Activated CD4-positive, alpha-beta memory T cell treated with anti-CD3 and anti-CD28 coated beads for 36 hours (primary cell): ENCODE measurements at regions not wholly inside any gene's neighbourhood (a gene's known extent, or its start where the extent isn't known, plus 50 kb on each side); places are given as distances from the start of the nearest gene placed in this dataset.

ENCODE experiments used
- CTCF ChIA-PET: fragments of 350-600 bp; sonication (Branson Sonifier 250); formaldehyde crosslinking; loops from one replicate; lab custom pipeline; 2021; ENCODE audit warnings: antibody characterized with exemption, inconsistent platforms; lab: Charles Lee
- POLR2A ChIA-PET: fragments of 350-600 bp; sonication (Branson Sonifier 250); formaldehyde crosslinking; loops from one replicate; lab custom pipeline; 2021; ENCODE audit warnings: antibody characterized with exemption; lab: Charles Lee
- DNase-seq: peaks from one replicate; pipeline ENCODE4 v3.0.0-alpha.2; 2020
- H3K27ac Mint-ChIP-seq: one replicate; pipeline ENCODE4 v1.8.0; 2021; ENCODE audit warnings: mixed read lengths
- H3K27me3 Mint-ChIP-seq: one replicate; pipeline ENCODE4 v1.8.0; 2021; ENCODE audit warnings: mixed read lengths
- H3K36me3 Mint-ChIP-seq: one replicate; pipeline ENCODE4 v1.8.0; 2021; ENCODE audit warnings: mixed read lengths
- H3K4me1 Mint-ChIP-seq: one replicate; pipeline ENCODE4 v1.8.0; 2021; ENCODE audit warnings: low read depth, mixed read lengths
- H3K4me3 Mint-ChIP-seq: one replicate; pipeline ENCODE4 v1.8.0; 2021; ENCODE audit warnings: mild to moderate bottlenecking, mixed read lengths
- H3K9me3 Mint-ChIP-seq: one replicate; pipeline ENCODE4 v1.8.0; 2021; ENCODE audit warnings: mixed read lengths
- intact Hi-C: fragments of 100-400 bp; cut with micrococcal nuclease; formaldehyde crosslinking; loops from one replicate; pipeline ENCODE4 v1.15.1; 2023

DNA sequence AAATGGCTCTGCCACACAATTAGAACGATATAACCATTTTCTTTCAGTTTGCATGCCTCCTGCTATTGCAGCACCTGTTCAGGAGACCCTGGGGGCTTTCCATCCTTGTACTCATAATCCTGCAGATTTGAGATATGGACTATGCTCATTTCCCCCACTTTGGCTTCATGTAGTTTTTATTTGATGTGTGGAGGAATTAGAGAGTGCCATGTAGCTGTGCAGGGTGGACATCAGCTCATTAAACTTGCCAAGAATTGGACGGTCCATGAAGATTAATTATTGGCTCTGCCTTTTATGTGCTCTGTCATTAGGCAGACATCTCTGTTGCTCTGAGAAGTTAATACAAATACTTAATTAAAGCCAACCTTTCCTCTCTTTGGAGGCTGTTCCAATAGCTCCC is 66.2 kb upstream of the CD83 start:
- no peaks in the 10 kb centered on the region for H3K36me3 Mint-ChIP-seq
- POLR2A ChIA-PET, result no interaction called here
- no peak for DNase-seq
- H3K27ac Mint-ChIP-seq, result no peak overlapping the region
- CTCF ChIA-PET, result interaction anchor here (1.0 to 2.1 kb wide), 4 partner anchors 10 to 143 kb away, joined by 3 to 12 read pairs (median 5); no protein-coding TSS in a partner anchor
- H3K27me3 Mint-ChIP-seq, result peaks cover 15% of the 10 kb centered on the region
- H3K4me1 Mint-ChIP-seq, result no peaks in the 10 kb centered on the region
- intact Hi-C loops, result no loop called here
- no peak overlapping the region for H3K4me3 Mint-ChIP-seq
- no peaks in the 10 kb centered on the region for H3K9me3 Mint-ChIP-seq

DNA sequence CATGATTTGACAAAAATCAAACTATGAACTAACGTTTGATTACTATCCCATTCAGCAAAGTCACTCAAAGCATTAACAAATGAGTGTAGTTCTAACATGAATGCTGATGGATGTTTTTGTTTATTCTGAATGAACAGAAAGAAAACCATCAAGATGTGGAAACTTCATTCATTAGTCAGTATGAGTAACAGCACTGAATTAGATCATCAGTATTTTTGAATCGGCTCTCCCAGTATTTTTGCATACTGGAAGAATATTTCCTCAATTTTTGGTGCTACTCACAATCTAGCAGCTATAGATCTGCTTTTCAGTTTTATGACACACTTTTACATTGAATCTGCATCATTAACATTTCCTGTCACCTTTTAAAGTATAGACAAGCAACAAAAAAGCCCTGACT is 63.8 kb upstream of the CD83 start:
- H3K9me3 Mint-ChIP-seq, result no peaks in the 10 kb centered on the region
- intact Hi-C loops, result no loop called here
- no peak for DNase-seq
- H3K4me1 Mint-ChIP-seq, result no peaks in the 10 kb centered on the region
- no peaks in the 10 kb centered on the region for H3K36me3 Mint-ChIP-seq
- ChIA-PET POLR2A (no interaction called here), CTCF (interaction anchor here (0.8 to 1.8 kb wide), 2 partner anchors 10 to 13 kb away, joined by 5 to 6 read pairs; no protein-coding TSS in a partner anchor)
- peaks cover 11% of the 10 kb centered on the region for H3K27me3 Mint-ChIP-seq
- H3K4me3 Mint-ChIP-seq, result no peak overlapping the region
- H3K27ac Mint-ChIP-seq, result no peak overlapping the region

DNA sequence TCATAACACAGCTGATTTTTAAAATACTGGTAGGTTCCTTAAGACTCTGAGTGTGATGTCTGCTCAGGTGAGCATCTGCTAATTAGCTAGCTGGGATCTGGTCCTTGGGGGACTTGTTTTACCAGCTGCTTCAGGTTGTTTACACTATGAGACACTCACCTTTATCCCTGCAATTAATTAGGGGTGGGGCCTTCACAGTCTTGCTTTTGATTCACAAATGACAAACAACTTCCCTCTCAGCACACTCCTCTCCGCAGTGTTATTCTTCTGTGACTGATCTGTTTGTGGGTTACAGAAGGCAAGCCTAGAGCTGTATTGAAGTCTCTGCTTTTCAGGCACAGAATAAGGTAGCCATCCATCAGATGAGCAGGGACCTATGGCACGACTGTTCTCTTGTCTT is 62.0 kb upstream of the CD83 start:
- DNase-seq, result no peak
- ChIA-PET POLR2A (no interaction called here), CTCF (interaction anchor here (1.3 to 2.1 kb wide), 4 partner anchors 9 to 147 kb away, joined by 3 to 9 read pairs (median 6); no protein-coding TSS in a partner anchor)
- Mint-ChIP-seq H3K27me3 (peaks cover 10% of the 10 kb centered on the region), H3K27ac (no peak overlapping the region), H3K4me1 (no peaks in the 10 kb centered on the region), H3K4me3 (no peak overlapping the region), H3K9me3 (no peaks in the 10 kb centered on the region), H3K36me3 (no peaks in the 10 kb centered on the region)
- intact Hi-C loops, result no loop called here

DNA sequence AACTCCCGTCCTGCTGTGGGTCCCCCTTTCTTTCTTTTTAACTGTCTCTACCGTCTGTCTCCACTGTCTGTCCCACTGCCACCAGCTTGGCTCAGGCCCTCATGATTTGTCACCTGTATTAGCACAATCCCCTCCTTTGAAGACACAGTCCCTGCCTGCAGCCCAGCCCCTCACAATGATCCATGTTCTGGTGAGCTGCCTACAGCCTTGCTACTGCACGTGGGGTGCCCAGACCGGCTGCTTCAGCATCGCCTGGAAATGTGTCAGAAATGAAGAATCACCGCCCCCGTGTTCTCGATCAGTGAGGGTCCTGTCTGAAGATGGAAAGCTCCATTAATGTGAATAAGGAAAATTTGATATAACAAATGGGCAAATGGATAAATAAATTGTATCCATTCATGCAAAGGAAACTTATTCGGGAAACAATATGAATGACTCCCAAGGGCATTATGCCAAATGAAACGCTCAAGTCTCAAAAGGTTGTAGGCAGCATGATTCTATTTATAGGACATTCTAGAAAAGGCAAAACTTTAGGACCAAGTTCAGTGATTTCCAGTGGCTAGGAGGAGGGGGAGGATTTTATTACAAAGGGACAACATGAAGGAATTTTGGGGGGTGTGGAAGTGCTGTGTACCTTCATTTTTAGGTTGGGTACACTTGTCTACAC is 59.4 kb upstream of the CD83 start:
- peaks cover 19% of the 10 kb centered on the region for H3K27me3 Mint-ChIP-seq
- no peak for DNase-seq
- H3K27ac Mint-ChIP-seq, result no peak overlapping the region
- POLR2A ChIA-PET, result no interaction called here
- peaks cover 6% of the 10 kb centered on the region for H3K9me3 Mint-ChIP-seq
- no peaks in the 10 kb centered on the region for H3K4me1 Mint-ChIP-seq
- no peak overlapping the region for H3K4me3 Mint-ChIP-seq
- CTCF ChIA-PET, result interaction anchor here (0.6 to 2.6 kb wide), 3 partner anchors 9 to 12 kb away, joined by 3 to 18 read pairs (median 12); no protein-coding TSS in a partner anchor
- no peaks in the 10 kb centered on the region for H3K36me3 Mint-ChIP-seq
- intact Hi-C loops, result no loop called here

DNA sequence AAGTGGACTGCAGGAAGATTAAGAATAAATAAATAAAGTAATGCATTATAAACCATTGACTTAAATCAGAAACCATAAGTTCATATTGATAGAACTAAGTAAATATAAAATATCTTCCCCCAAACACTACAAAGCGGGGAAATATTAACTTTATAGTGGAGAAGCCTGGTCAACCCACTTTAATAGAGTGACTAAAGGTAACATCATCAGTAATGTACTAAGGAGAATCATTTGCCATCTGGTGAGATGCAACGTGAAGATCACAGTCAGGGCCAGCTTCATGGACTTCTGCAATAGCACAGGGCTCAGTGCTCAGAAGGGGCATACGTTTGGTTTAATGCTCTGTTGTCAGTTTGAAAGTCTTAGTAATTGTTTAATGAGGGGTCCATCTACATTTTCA is 58.8 kb upstream of the CD83 start:
- POLR2A ChIA-PET, result no interaction called here
- CTCF ChIA-PET, result interaction anchor here (0.6 to 2.6 kb wide), 3 partner anchors 8 to 150 kb away, joined by 3 to 18 read pairs (median 3); no protein-coding TSS in a partner anchor
- no peaks in the 10 kb centered on the region for H3K4me1 Mint-ChIP-seq
- H3K36me3 Mint-ChIP-seq, result no peaks in the 10 kb centered on the region
- peaks cover 6% of the 10 kb centered on the region for H3K9me3 Mint-ChIP-seq
- no peak for DNase-seq
- H3K27ac Mint-ChIP-seq, result no peak overlapping the region
- H3K27me3 Mint-ChIP-seq, result peaks cover 19% of the 10 kb centered on the region
- intact Hi-C loops, result no loop called here
- no peak overlapping the region for H3K4me3 Mint-ChIP-seq

DNA sequence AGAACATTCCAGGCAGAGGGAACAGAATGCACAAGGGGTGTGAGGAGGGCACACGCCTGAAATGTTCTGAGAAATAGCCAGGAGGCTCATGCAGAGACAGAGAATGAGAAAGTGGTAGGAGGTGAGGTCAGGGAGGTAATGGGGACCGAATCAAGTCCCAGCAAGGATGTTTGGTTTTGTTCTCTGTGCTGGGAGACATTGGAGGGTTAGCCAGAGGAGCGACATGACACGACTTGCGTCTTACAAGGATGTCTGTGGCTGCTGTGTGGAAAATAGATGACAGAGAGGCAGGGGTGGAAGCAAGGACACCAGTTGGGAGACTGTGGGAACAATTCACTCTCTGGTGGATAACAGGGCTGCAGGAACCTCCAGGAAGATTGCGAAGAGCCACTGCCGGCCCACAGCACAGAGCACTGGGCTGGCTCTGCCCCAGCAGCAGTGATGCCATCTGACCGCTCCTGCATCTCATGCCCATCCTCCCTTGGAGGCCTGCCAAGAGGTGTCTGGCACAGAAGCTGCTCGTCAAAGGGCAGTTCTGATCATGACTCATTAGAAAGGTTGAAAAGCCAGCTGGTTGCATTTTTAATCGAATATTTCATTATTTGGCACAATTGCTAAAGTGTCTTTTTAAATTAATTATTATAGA is 57.7 kb upstream of the CD83 start:
- ChIA-PET POLR2A (no interaction called here), CTCF (interaction anchor here (1.3 kb wide), 1 partner anchor 151 kb away, joined by 3 read pairs; no protein-coding TSS in a partner anchor)
- peaks cover 6% of the 10 kb centered on the region for H3K9me3 Mint-ChIP-seq
- no peaks in the 10 kb centered on the region for H3K4me1 Mint-ChIP-seq
- H3K27me3 Mint-ChIP-seq, result peaks cover 17% of the 10 kb centered on the region
- no peak for DNase-seq
- no peak overlapping the region for H3K27ac Mint-ChIP-seq
- H3K4me3 Mint-ChIP-seq, result no peak overlapping the region
- H3K36me3 Mint-ChIP-seq, result no peaks in the 10 kb centered on the region
- intact Hi-C loops, result loop anchor here (10.0 kb wide), 1 partner anchor 725 kb away; no protein-coding TSS in a partner anchor

DNA sequence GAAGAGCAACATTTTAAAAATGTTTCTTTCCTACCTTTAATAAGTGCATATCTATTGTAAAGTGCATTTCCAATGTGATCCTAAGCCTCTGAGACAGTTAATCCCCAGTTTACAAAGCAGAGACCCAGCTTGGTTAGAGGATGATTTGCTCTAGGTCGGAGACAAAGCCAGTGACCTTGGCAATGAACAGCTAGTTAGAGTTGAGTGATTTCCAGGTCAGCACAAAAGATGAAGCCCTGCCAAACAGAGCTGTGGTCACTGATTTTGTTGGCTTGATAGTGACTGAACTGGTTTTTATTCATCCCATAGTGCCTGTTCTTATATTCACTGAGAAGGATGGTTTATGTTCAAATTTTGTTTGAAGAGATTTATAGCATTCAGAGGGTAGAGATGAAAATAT is 56.6 kb upstream of the CD83 start:
- H3K27ac Mint-ChIP-seq, result no peak overlapping the region
- peaks cover 6% of the 10 kb centered on the region for H3K9me3 Mint-ChIP-seq
- H3K36me3 Mint-ChIP-seq, result no peaks in the 10 kb centered on the region
- CTCF ChIA-PET, result interaction anchor here (1.0 to 3.2 kb wide), 2 partner anchors 14 to 152 kb away, joined by 3 to 17 read pairs; no protein-coding TSS in a partner anchor
- POLR2A ChIA-PET, result no interaction called here
- H3K27me3 Mint-ChIP-seq, result peaks cover 17% of the 10 kb centered on the region
- no peaks in the 10 kb centered on the region for H3K4me1 Mint-ChIP-seq
- no peak for DNase-seq
- no peak overlapping the region for H3K4me3 Mint-ChIP-seq
- intact Hi-C loops, result loop anchor here (10.0 kb wide), 1 partner anchor 726 kb away; no protein-coding TSS in a partner anchor

DNA sequence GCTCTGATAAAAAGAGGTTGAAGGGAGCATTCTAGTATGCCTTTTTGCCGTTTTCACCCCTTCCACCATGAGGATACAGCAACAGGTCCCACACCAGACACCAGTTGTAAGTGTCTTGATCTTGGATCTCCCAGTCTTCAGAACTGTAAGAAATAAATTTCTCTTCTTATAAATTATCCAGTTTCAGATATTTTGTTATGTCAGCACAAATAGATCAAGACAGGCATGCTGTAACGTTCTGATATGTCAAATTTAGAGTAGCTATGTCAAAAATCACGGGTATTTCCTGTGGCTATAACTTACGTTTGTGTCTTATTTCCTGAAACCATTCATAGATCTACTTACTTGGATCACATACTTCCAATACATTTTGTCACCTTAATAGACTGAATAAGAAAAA is 55.9 kb upstream of the CD83 start:
- H3K9me3 Mint-ChIP-seq, result peaks cover 6% of the 10 kb centered on the region
- peaks cover 17% of the 10 kb centered on the region for H3K27me3 Mint-ChIP-seq
- H3K27ac Mint-ChIP-seq, result no peak overlapping the region
- POLR2A ChIA-PET, result no interaction called here
- no peaks in the 10 kb centered on the region for H3K4me1 Mint-ChIP-seq
- H3K36me3 Mint-ChIP-seq, result no peaks in the 10 kb centered on the region
- DNase-seq, result no peak
- CTCF ChIA-PET, result interaction anchor here (1.0 to 3.2 kb wide), 2 partner anchors 15 to 153 kb away, joined by 3 to 17 read pairs; no protein-coding TSS in a partner anchor
- intact Hi-C loops, result loop anchor here (10.0 kb wide), 1 partner anchor 727 kb away; no protein-coding TSS in a partner anchor
- no peak overlapping the region for H3K4me3 Mint-ChIP-seq

DNA sequence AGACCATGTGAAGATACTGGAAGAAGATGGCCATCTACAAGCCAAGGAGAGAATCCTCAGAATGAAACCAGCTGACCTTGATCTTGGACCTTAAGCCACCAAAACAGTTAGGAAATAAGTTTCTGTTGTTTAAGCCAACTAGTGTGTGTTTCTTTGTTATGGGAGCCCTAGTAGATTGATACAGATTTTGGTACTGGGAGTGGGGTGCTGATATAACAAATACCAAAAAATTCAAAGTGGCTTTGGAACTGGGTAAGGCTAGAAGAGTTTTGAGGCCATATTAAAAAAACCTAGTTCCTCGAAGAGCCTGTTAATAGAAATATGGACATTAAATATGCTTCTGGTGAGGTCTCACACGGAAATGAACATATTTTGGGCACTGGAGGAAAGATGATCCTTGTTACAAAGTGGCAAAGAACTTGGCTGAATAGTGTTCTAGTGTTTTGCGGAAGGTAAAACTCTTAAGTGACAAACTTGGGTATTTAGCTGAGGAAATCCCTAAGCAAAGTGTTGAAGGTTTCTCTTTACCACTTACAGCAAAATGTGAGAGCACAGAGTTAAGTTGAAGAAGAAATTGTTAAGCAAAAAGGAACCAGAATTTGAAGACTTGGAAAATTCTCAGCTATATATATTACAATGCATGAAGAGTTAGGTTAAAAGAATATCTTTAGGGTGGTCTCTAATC is 55.1 kb upstream of the CD83 start:
- H3K27ac Mint-ChIP-seq, result no peak overlapping the region
- H3K9me3 Mint-ChIP-seq, result peaks cover 6% of the 10 kb centered on the region
- CTCF ChIA-PET, result interaction anchor here (2.3 to 6.9 kb wide), 3 partner anchors 16 to 189 kb away, joined by 8 to 143 read pairs (median 17); no protein-coding TSS in a partner anchor
- H3K4me3 Mint-ChIP-seq, result no peak overlapping the region
- DNase-seq, result no peak
- H3K27me3 Mint-ChIP-seq, result peaks cover 16% of the 10 kb centered on the region
- intact Hi-C loops, result loop anchor here (10.0 kb wide), 1 partner anchor 728 kb away; no protein-coding TSS in a partner anchor
- H3K4me1 Mint-ChIP-seq, result peaks cover 2% of the 10 kb centered on the region
- POLR2A ChIA-PET, result no interaction called here
- H3K36me3 Mint-ChIP-seq, result no peaks in the 10 kb centered on the region

DNA sequence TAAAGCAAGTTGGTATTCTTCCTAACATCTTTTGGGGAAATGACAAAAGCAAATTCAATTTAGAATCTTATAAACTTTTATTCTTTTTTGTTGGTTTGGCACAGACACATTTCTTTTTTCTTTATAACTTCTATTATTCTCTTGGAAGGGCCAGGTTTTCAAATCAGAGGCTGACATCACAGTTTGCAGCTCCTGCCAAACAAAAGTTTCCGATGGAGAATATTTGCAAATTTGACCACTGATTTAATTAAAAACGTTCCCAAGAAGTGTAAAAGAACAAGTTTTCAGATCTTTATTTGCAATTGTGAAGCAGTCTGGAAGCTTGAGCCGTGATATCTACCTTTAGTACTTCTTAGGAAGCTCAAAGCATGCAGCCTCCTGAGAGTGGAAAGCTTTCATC is 53.8 kb upstream of the CD83 start:
- H3K4me1 Mint-ChIP-seq, result peaks cover 10% of the 10 kb centered on the region
- peaks cover 17% of the 10 kb centered on the region for H3K27me3 Mint-ChIP-seq
- no peaks in the 10 kb centered on the region for H3K36me3 Mint-ChIP-seq
- no peak overlapping the region for H3K4me3 Mint-ChIP-seq
- POLR2A ChIA-PET, result no interaction called here
- intact Hi-C loops, result loop anchor here (10.0 kb wide), 1 partner anchor 729 kb away; no protein-coding TSS in a partner anchor
- CTCF ChIA-PET, result interaction anchor here (1.2 to 6.9 kb wide), 5 partner anchors 15 to 190 kb away, joined by 5 to 143 read pairs (median 8); no protein-coding TSS in a partner anchor
- H3K27ac Mint-ChIP-seq, result no peak overlapping the region
- DNase-seq, result no peak
- peaks cover 6% of the 10 kb centered on the region for H3K9me3 Mint-ChIP-seq

DNA sequence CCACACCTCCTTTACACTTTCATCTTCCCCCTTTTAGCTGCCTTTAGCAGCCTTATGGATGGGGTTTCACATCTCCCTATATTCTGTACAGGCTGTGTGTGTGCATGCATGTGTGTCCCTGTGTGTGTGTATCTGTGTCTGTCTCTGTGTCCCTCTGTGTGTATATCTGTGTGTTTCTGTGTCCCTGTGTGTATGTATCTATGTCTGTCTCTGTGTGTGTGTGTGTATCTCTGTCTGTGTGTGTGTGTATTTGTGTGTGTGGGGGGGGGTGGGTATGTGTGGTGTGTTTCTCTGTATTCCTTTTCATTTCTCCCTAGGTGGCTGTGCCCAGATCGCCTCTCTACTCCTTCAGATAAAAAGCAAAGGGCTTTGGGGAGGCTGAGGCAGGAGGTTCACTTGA is 52.2 kb upstream of the CD83 start:
- ChIA-PET CTCF (interaction anchor here (1.1 to 6.9 kb wide), 7 partner anchors 20 to 271 kb away, joined by 4 to 143 read pairs (median 24); partner anchors contain the start of gene RNF182), POLR2A (no interaction called here)
- peaks cover 6% of the 10 kb centered on the region for H3K9me3 Mint-ChIP-seq
- H3K27ac Mint-ChIP-seq, result no peak overlapping the region
- H3K36me3 Mint-ChIP-seq, result no peaks in the 10 kb centered on the region
- peaks cover 10% of the 10 kb centered on the region for H3K4me1 Mint-ChIP-seq
- intact Hi-C loops, result loop anchor here (10.0 kb wide), 1 partner anchor 731 kb away; no protein-coding TSS in a partner anchor
- no peak for DNase-seq
- no peak overlapping the region for H3K4me3 Mint-ChIP-seq
- H3K27me3 Mint-ChIP-seq, result peaks cover 10% of the 10 kb centered on the region
